Activated T-helper 1 cell treated with anti-CD3 and anti-CD28 coated beads, Interleukin-2, amount 50 U/mL, for 16 hours (primary cell): ENCODE measurements at regions not wholly inside any gene's neighbourhood (a gene's known extent, or its start where the extent isn't known, plus 50 kb on each side); places are given as distances from the start of the nearest gene placed in this dataset.

Experiments used
- DNase-seq, 2 donors: peaks; one replicate each; pipeline ENCODE4 v3.0.0-alpha.2; 2020; ENCODE audit warnings: low read depth in 1 of 2, low spot score in 1 of 2

GRCh38 chr13:75061909-75062308 lies 420.1 kb downstream of the TBC1D4 start:
- DNase-seq, result no peak

- DNase-seq, result no peak
Measured at GRCh38 chr13:75055296-75055695, 426.7 kb downstream of the TBC1D4 start.

- no peak for DNase-seq
Measured at GRCh38 chr13:75052616-75053015, 429.4 kb downstream of the TBC1D4 start.

GRCh38 chr13:75050419-75051046 lies 431.4 kb downstream of the TBC1D4 start:
- DNase-seq, result no peak

DNA sequence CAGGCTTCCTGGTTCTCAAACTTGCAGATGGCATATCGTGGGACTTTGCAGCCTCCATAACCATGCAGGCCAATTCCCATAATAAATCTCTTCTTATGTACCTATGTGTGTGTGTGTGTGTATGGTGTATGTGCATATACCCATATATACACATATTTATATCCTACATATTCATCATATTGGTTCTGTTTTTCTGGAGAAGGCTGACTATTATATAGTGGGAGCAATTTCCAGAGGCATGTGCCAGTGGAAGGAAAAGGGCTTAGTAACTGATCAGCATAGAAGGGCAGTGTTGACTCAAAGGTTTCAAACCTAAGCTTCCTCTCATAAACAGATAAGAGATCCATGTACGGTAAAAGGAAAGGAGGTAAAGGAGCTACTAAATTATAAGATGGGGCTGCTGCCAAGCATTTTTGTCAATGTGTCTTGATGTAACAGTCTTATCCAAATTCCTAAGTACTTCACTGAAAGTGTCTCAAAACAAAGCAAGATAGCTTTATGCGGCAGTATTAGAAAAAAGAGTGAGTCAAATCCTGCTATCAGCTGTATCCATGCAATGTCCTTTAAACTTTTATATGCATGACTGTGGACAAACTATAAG lies 432.1 kb downstream of the TBC1D4 start:
- no peak for DNase-seq

DNA sequence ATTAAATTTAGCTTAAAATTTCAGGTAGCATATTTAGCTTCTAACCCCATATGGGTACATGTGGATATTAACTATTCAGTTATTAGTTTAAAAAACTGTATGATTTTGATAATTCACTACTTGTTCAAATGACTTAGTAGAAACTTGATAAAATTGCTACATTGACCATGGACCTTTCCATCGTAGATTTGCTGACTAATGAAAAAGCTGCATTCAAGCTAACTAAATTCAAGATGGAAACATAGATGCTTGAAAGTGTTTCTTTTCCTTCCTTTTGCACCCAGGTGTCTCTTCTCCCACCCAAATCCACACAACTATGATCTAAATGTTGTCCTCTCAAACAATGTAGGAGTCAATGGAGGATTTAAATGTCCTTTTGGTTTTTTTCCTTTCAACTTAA lies 439.2 kb downstream of the TBC1D4 start:
- no peak for DNase-seq

DNA sequence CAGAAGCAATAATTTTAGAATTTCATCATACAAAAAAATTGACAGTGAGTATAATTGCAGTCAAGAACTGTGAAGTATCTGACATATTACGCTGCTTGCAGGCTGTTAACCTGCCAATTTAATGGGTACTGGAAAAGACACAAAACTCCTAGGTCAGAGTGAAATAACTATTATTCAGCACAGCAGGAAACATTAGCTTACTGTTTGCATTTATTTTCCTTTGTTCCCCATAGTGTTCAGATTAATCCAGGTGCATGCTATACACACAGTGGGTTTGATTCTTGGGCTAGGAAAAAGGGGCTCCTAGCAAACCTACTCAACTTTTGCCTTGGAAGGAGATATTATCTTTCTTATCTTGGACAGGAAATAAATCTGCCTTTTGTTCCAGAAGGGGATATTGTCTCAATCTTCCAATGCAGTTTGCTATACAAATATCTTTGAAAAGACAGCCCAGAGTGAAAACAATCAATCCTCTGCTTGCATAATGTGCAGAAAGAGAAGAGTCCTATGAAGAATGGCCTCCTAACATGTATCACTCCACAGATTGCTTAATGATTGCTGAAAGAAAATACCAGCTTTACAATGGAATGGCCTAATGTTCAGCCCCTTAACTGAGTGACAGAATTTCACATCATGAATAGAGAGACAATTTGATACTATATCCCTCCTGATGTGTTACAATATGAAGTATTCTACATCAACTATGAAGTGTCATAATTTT lies 443.4 kb downstream of the TBC1D4 start:
- no peak for DNase-seq

- no peak for DNase-seq
Measured at GRCh38 chr13:75025956-75026355, 456.0 kb downstream of the TBC1D4 start.

GRCh38 chr13:75024602-75025001 lies 457.4 kb downstream of the TBC1D4 start:
- no peak for DNase-seq

- no peak for DNase-seq
Measured at GRCh38 chr13:75023609-75024008, 458.4 kb downstream of the TBC1D4 start.

GRCh38 chr13:75021151-75021550 lies 460.8 kb downstream of the TBC1D4 start:
- no peak for DNase-seq

DNA sequence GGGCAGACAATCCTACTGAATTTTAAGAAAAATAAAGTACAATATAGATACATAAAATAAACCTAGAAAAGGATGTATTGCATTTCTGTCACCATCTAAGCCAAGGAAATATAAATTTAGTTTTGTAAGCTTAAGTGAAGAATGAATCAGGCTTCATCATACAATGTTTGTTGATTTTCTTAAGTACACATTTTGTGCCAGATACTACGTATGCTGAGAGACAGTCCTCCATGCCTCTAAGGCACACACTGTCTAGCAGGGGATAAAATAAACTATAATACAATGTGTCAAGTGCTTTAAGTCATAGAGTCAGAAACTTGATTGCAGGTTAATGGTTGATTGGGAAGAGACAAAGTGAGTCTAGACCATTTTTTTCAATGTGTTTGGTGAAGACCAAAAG lies 465.7 kb downstream of the TBC1D4 start:
- no peak for DNase-seq

- no peak for DNase-seq
Measured at GRCh38 chr13:75013818-75014217, 468.2 kb downstream of the TBC1D4 start.

- DNase-seq, result no peak
Measured at GRCh38 chr13:75010941-75011340, 471.0 kb downstream of the TBC1D4 start.

GRCh38 chr13:75008926-75009325 lies 473.0 kb downstream of the TBC1D4 start:
- no peak for DNase-seq

DNA sequence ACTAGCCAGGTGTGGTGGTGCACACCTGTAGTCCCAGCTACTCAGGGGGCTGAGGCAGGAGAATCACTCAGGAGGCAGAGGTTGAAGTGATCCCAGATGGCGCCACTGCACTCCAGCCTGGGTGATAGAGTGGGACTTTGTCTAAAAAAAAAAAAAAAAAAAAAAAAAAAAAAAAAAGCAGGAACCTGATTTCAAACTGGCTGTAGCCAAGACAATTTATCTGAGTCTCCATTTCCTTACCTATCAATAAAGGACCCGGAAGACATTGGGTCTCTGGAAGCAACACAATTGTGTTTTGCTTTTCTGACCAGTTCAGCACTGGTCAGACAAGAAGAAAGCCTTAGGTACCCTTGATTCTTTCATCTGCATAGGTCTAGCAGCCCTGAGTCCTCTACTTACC lies 491.0 kb downstream of the TBC1D4 start:
- DNase-seq, result no peak

DNA sequence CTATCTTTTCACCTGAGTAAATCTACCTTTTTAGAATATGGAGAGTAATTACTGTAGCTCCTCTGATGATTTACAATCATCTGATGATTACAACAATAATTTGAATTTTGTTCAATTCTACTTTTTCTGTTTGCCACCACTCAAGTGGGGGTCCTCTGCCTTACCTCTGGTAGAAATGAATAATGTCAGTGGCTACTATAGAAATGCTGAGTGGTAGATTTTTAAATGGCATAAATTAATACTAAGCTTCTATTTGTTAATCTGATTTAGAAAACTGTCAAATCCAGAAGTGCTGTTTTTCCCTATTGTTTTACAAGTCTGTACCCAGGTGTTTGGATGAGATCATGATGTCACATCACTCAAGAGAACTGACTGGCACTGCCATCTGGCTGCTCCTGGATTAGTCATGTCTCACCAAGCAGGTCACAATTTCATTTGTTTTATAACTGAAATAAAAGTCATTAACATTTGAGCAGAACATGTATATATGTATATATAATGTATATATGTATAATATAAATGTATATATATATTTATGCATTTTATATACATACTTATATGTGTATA lies 494.8 kb downstream of the TBC1D4 start:
- DNase-seq, result no peak

- no peak for DNase-seq
Measured at GRCh38 chr13:74986609-74987008, 495.4 kb downstream of the TBC1D4 start.

GRCh38 chr13:74979703-74980102 lies 502.3 kb downstream of the TBC1D4 start:
- DNase-seq, result no peak

DNA sequence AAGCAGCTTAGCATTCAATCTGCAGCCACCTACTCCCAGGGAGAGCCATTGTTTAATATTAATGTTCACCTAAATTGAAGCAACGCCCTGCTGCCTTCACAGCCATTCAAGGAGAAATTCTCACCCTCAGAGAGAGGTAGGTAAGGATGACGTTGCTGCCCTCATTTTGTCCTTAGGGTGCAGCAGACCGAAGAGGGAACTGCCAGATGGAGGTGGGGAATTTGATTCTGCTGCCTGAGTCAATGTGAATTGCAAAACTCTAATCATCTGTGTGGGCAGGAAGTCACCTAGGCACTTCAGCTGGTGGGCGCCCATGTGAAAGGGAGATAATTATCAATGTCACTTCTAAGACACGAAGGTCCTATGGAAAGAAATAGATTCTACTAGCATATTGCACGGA lies 503.4 kb downstream of the TBC1D4 start:
- no peak for DNase-seq

GRCh38 chr13:74977498-74977897 lies 504.5 kb downstream of the TBC1D4 start:
- no peak for DNase-seq

- DNase-seq, result no peak
Measured at GRCh38 chr13:74975111-74975510, 506.9 kb downstream of the TBC1D4 start.
